Smooth muscle cell (in vitro differentiated cells): ENCODE measurements at regions not wholly inside any gene's neighbourhood (a gene's known extent, or its start where the extent isn't known, plus 50 kb on each side); places are given as distances from the start of the nearest gene placed in this dataset.

Experiments used
- DNase-seq: peaks from one replicate; lab custom pipeline; 2025; ENCODE audit not compliant: unreplicated experiment; lab: John Stamatoyannopoulos, UW
- H2AFZ ChIP-seq: fragments of 200-600 bp; sonication (generic); 2 replicates; pipeline ENCODE4 v1.6.0; 2016; ENCODE audit warnings: antibody characterized with exemption, low read depth, mild to moderate bottlenecking
- H3F3A ChIP-seq: fragments of 200-600 bp; sonication (generic); 2 replicates; pipeline ENCODE4 v1.6.0; 2017; ENCODE audit warnings: antibody characterized with exemption, low read depth
- H3K27ac ChIP-seq: fragments of 200-600 bp; sonication (generic); 2 replicates; pipeline ENCODE4 v1.5.1; 2016; ENCODE audit warnings: low read depth, mild to moderate bottlenecking
- H3K27me3 ChIP-seq: fragments of 200-600 bp; sonication (generic); 2 replicates; pipeline ENCODE4 v1.6.1; 2016; ENCODE audit warnings: low read depth, mild to moderate bottlenecking
- H3K36me3 ChIP-seq: fragments of 200-600 bp; sonication (generic); 2 replicates; pipeline ENCODE4 v1.5.1; 2016; ENCODE audit warnings: low read depth
- H3K4me1 ChIP-seq: fragments of 200-600 bp; sonication (generic); 2 replicates; pipeline ENCODE4 v1.5.1; 2016; ENCODE audit warnings: low read depth
- H3K4me2 ChIP-seq: fragments of 200-600 bp; sonication (generic); 2 replicates; pipeline ENCODE4 v1.6.0; 2016; ENCODE audit warnings: mild to moderate bottlenecking
- H3K4me3 ChIP-seq: fragments of 200-600 bp; sonication (generic); 2 replicates; pipeline ENCODE4 v1.5.1; 2016; ENCODE audit warnings: mild to moderate bottlenecking
- H3K79me2 ChIP-seq: fragments of 200-600 bp; sonication (generic); 2 replicates; pipeline ENCODE4 v1.6.0; 2016; ENCODE audit warnings: low read depth, mild to moderate bottlenecking
- H3K9ac ChIP-seq: fragments of 200-600 bp; sonication (generic); 2 replicates; pipeline ENCODE4 v1.6.0; 2016; ENCODE audit warnings: low read depth
- H3K9me3 ChIP-seq: fragments of 200-600 bp; sonication (generic); replicated peaks from 2 replicates; pipeline ENCODE4 v1.5.1; 2016; ENCODE audit warnings: low read depth
- H4K20me1 ChIP-seq: fragments of 200-600 bp; sonication (generic); 2 replicates; pipeline ENCODE4 v1.6.0; 2016; ENCODE audit warnings: low read depth
- WGBS: methylation state at CpG from one replicate; pipeline ENCODE4 v1.1.7; 2016; ENCODE audit warnings: low lambda C conversion rate; 5-methylcytosine and 5-hydroxymethylcytosine counted together
- TF ChIP-seq, protein P1 (sequence below): fragments of 200-600 bp; sonication (generic); IDR thresholded peaks from 2 replicates; pipeline ENCODE4 v1.5.1; 2017; ENCODE audit warnings: borderline replicate concordance, mild to moderate bottlenecking, antibody characterized with exemption; ENCODE audit not compliant: insufficient read depth, poor library complexity, severe bottlenecking

DNA sequence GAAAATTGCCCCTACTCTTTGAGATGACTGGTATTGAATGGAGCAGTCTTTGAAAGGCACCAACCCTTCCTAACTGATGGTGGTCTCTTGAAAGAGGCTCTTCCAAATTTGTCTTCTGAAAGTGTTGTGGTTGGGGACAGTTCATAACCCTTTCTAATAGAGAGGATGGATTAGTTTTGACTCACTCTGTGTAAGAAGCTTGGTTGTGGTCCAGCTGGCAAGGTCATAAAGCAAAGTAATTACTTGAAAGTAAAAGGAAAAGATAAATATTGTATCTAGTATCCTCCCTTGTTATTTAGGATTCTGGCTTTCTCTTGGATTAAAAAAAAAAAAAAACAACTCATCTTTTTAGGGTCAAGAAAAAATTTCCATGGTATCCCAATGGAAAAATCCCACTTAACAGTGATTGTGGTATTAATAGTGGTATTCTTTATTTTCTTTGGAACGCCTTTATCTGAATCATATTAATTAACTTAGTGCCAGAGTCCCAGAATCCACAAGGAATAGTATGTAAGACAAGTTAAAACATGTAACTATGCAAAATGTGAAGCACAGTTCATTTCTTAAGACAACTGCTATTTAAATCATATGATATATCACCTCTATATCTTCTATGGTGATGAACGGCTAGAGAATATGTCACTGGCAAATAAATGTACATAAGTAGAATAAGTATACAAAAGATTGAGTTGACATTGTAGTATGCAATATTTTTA, 469.3 kb upstream of the CDIN1 start:
- no peak for DNase-seq
- H3K27me3 ChIP-seq, result no peaks in the 10 kb centered on the region
- H4K20me1 ChIP-seq, result no peaks in the 10 kb centered on the region
- H3K79me2 ChIP-seq, result no peaks in the 10 kb centered on the region
- H3K9ac ChIP-seq, result no peak overlapping the region
- WGBS, result 93% methylated on average over 2 of the region's 2 CpGs
- H3K4me3 ChIP-seq, result no peak overlapping the region
- no peaks in the 10 kb centered on the region for H3F3A ChIP-seq
- TF ChIP-seq, protein P1, sequence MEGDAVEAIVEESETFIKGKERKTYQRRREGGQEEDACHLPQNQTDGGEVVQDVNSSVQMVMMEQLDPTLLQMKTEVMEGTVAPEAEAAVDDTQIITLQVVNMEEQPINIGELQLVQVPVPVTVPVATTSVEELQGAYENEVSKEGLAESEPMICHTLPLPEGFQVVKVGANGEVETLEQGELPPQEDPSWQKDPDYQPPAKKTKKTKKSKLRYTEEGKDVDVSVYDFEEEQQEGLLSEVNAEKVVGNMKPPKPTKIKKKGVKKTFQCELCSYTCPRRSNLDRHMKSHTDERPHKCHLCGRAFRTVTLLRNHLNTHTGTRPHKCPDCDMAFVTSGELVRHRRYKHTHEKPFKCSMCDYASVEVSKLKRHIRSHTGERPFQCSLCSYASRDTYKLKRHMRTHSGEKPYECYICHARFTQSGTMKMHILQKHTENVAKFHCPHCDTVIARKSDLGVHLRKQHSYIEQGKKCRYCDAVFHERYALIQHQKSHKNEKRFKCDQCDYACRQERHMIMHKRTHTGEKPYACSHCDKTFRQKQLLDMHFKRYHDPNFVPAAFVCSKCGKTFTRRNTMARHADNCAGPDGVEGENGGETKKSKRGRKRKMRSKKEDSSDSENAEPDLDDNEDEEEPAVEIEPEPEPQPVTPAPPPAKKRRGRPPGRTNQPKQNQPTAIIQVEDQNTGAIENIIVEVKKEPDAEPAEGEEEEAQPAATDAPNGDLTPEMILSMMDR, result no peak
- no peaks in the 10 kb centered on the region for H3K36me3 ChIP-seq
- H3K27ac ChIP-seq, result no peak overlapping the region
- H3K4me2 ChIP-seq, result no peak overlapping the region
- no peak overlapping the region for H2AFZ ChIP-seq
- no peaks in the 10 kb centered on the region for H3K9me3 ChIP-seq
- H3K4me1 ChIP-seq, result no peaks in the 10 kb centered on the region

DNA sequence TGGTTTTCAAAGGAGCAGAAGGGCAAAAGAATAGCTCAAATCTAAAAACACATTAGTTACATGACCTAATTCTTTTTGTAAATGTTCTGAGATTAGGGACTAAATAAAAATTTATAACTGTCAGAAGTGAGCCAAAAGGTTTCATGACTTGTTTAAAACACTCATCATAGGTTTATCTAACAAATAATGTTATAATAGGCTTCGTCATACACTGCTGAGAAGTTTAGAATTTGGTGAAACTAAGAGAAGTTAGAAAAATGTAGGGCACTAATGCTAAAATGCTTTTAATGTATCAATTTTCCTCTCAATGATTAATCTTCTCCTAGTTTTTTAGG, 468.8 kb upstream of the CDIN1 start:
- Histone ChIP-seq H3F3A (no peaks in the 10 kb centered on the region), H3K79me2 (no peaks in the 10 kb centered on the region), H3K36me3 (no peaks in the 10 kb centered on the region), H3K9me3 (no peaks in the 10 kb centered on the region), H3K9ac (no peak overlapping the region), H3K27ac (no peak overlapping the region), H2AFZ (no peak overlapping the region), H4K20me1 (no peaks in the 10 kb centered on the region), H3K4me1 (no peaks in the 10 kb centered on the region), H3K27me3 (no peaks in the 10 kb centered on the region), H3K4me2 (no peak overlapping the region), H3K4me3 (no peak overlapping the region)
- whole genome bisulfite sequencing, result 91% methylated on average over 1 of the region's 1 CpG
- TF ChIP-seq, protein P1, result no peak
- DNase-seq, result no peak

DNA sequence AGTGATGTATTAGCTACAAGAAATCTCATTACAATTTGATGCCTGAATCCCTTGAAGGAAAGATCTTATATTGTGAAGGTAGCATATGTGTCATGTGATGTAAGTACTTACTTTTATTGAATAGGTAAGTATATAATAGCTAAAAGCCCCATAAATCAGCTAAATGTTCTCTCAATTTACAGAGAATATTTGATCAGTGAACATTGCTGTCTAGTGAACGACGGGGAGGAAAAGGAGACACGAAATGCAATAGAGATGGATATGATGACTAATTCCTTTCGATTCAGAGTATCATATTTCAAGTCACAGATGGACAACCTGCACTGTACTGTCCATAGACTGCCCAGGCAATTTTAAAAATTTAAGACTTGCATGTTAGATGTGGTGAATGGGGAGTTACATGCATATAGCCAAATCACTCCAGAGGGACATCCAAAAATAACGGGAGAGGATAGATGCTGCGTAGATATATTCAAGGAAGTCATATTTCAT, 462.1 kb upstream of the CDIN1 start:
- no peaks in the 10 kb centered on the region for H3K79me2 ChIP-seq
- TF ChIP-seq, protein P1, result no peak
- no peaks in the 10 kb centered on the region for H4K20me1 ChIP-seq
- H3K27me3 ChIP-seq, result no peaks in the 10 kb centered on the region
- no peak overlapping the region for H3K4me2 ChIP-seq
- H3K9me3 ChIP-seq, result no peaks in the 10 kb centered on the region
- H3K4me1 ChIP-seq, result no peaks in the 10 kb centered on the region
- WGBS, result 95% methylated on average over 6 of the region's 6 CpGs
- DNase-seq, result no peak
- no peaks in the 10 kb centered on the region for H3F3A ChIP-seq
- H3K36me3 ChIP-seq, result no peaks in the 10 kb centered on the region
- H2AFZ ChIP-seq, result no peak overlapping the region
- no peak overlapping the region for H3K4me3 ChIP-seq
- no peak overlapping the region for H3K9ac ChIP-seq
- H3K27ac ChIP-seq, result no peak overlapping the region

DNA sequence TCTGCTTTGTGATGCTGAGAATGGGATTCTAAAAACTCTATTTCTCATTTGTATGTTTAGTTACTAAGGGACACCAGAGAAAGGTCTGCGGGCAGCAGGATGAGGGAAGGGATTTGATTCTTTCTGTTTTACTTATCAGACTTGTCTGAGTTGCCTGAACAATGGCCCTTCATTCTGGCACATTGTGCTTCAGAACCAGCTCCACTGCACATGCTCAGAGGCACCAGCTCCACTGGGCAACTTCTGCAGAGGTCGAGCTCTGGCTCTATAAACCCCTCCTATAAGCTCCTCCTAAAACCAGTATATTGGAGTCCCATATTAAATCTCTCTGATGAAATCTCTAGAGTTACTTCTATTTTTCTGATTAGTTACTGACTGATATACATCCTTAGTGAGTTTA, 453.2 kb upstream of the CDIN1 start:
- no peak overlapping the region for H3K27ac ChIP-seq
- H3K36me3 ChIP-seq, result no peaks in the 10 kb centered on the region
- TF ChIP-seq, protein P1, result no peak
- H3K79me2 ChIP-seq, result no peaks in the 10 kb centered on the region
- H3F3A ChIP-seq, result no peaks in the 10 kb centered on the region
- 91% methylated on average over 2 of the region's 2 CpGs for WGBS
- H3K4me3 ChIP-seq, result no peak overlapping the region
- H3K9me3 ChIP-seq, result no peaks in the 10 kb centered on the region
- H3K27me3 ChIP-seq, result no peaks in the 10 kb centered on the region
- no peak for DNase-seq
- H4K20me1 ChIP-seq, result no peaks in the 10 kb centered on the region
- H3K4me2 ChIP-seq, result no peak overlapping the region
- no peak overlapping the region for H2AFZ ChIP-seq
- no peak overlapping the region for H3K9ac ChIP-seq
- H3K4me1 ChIP-seq, result no peaks in the 10 kb centered on the region
